Pancreas (tissue), 10 donors: ENCODE measurements at regions not wholly inside any gene's neighbourhood (a gene's known extent, or its start where the extent isn't known, plus 50 kb on each side); places are given as distances from the start of the nearest gene placed in this dataset.

Experiments
- ATAC-seq, 4 donors: fragments of 200-7000 bp; cut with Tn5 transposase; one replicate each; pipeline versions ENCODE4 v1.8.0 to v1.9.1; 2020; ENCODE audit warnings: mild to moderate bottlenecking in 4 of 4, moderate library complexity in 4 of 4
- DNase-seq, 6 donors: peaks; one replicate each; pipeline ENCODE4 v3.0.0-alpha.2; 2020
- FAIRE-seq: peaks from 2 replicates; lab custom pipeline; 2012; peaks lifted over from hg19 to GRCh38; lab: Jason Lieb, UNC
- H3K27ac ChIP-seq, 4 donors: fragments of 200-600 bp; sonication (generic); 1 replicate in 3 of 4; 2 replicates in 1 of 4; pipeline versions ENCODE4 v1.5.0 to v1.8.0; 2020
- H3K27me3 ChIP-seq, 4 donors: fragments of 200-600 bp; one replicate each; pipeline ENCODE4 v1.8.0; 2021
- H3K36me3 ChIP-seq, 3 donors: fragments of 200-600 bp; sonication (generic) in 1 of 3; one replicate each; pipeline versions ENCODE4 v1.5.0 to v1.8.0; 2020 to 2021
- H3K4me1 ChIP-seq, 3 donors: fragments of 200-600 bp; one replicate each; pipeline ENCODE4 v1.8.0; 2021
- H3K4me3 ChIP-seq, 4 donors: fragments of 200-600 bp; sonication (generic) in 2 of 4; one replicate each; pipeline versions ENCODE4 v1.5.0 to v1.8.0; 2020 to 2021
- H3K9me3 ChIP-seq, 4 donors: fragments of 200-600 bp; one replicate each; pipeline ENCODE4 v1.8.0; 2021
- WGBS, 2 donors: extraction: QIAGEN DNeasy Blood & Tissue Kit; methylation state at CpG; one replicate each; pipeline ENCODE4 v1.1.7; 2013; 5-methylcytosine and 5-hydroxymethylcytosine counted together
- intact Hi-C, 3 donors: fragments of 100-400 bp; cut with DNase I; formaldehyde crosslinking; loops; one replicate each; pipeline versions ENCODE4 v1.11.1 to v1.14.2; 2022
- TF ChIP-seq, protein P1 (sequence below), 4 donors: fragments of 200-600 bp; sonication (generic) in 3 of 4; IDR thresholded peaks; one replicate each; pipeline versions ENCODE4 v1.5.0 to v1.8.0; 2021; ENCODE audit warnings: antibody characterized with exemption in 4 of 4
- donor health status: healthy with polysubstance abuse.
- donor health status: DM: no; HTN: no; CAD: no; lungs with moderate emphysema.
- donor health status: DM: no; HTN: no; CAD: no.
- donor health status: control.
- donor health status: control.
- donor health status: Bipolar disorder and iron deficiency.
- donor health status: DM: yes; HTN: yes; CAD: no.
- donor health status: DM: no; HTN: no; CAD: no.
- donor health status: DM: no; HTN: no; CAD: no.
- donor health status: DM: yes; HTN: yes; CAD: no.

DNA sequence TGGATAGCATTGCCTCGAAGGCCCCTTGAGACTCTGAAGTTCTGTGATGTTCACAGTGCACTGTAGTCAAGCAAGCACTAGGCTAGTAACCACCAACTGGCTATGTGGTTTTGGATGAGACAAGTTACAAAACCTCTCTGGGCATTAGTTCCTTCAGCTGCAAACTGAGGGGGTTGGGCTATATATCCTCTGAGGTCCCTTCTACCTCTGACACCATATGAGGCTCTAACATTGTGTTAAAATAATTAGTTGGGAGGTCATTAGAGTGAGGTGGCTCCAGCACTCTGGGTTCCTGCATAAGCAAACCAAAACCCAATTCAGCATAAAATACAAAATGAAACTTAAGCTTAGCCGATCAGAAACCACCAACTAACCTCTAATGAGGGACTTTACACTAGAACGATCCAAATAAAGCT, 209.5 kb upstream of the LRRN1 start:
- Histone ChIP-seq H3K36me3 (no peaks in the 10 kb centered on the region), H3K9me3 (no peaks in the 10 kb centered on the region), H3K4me1 (no peaks in the 10 kb centered on the region), H3K4me3 (no peak overlapping the region), H3K27ac (no peak overlapping the region), H3K27me3 (no peaks in the 10 kb centered on the region)
- no peak for ATAC-seq
- WGBS, 2 donors: 67 to 80% methylated on average over 3 of the region's 3 CpGs
- intact Hi-C loops: no loop called here
- TF ChIP-seq, protein P1, sequence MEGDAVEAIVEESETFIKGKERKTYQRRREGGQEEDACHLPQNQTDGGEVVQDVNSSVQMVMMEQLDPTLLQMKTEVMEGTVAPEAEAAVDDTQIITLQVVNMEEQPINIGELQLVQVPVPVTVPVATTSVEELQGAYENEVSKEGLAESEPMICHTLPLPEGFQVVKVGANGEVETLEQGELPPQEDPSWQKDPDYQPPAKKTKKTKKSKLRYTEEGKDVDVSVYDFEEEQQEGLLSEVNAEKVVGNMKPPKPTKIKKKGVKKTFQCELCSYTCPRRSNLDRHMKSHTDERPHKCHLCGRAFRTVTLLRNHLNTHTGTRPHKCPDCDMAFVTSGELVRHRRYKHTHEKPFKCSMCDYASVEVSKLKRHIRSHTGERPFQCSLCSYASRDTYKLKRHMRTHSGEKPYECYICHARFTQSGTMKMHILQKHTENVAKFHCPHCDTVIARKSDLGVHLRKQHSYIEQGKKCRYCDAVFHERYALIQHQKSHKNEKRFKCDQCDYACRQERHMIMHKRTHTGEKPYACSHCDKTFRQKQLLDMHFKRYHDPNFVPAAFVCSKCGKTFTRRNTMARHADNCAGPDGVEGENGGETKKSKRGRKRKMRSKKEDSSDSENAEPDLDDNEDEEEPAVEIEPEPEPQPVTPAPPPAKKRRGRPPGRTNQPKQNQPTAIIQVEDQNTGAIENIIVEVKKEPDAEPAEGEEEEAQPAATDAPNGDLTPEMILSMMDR (IDR thresholded peaks at IDR 0.05): no peak
- no peak for DNase-seq
- FAIRE-seq: no peak

DNA sequence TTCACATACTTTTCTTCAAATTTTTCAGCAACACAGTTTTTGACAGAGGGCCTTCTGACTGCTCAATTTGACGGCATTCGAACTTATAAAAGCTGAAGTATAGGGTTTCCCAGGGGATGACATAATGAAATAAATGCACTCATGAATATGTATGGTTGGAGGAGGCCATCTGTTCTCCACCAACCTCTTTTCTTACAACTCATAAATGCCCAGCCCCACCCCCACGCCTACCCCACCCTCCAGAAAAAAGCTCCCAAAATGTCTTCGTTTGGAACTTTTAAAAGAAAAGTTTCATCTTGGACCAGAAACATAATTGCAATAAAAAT, 211.6 kb upstream of the LRRN1 start:
- intact Hi-C loops: no loop called here
- Histone ChIP-seq H3K4me3 (no peak overlapping the region), H3K27me3 (no peaks in the 10 kb centered on the region), H3K27ac (no peak overlapping the region), H3K36me3 (no peaks in the 10 kb centered on the region), H3K9me3 (no peaks in the 10 kb centered on the region), H3K4me1 (no peaks in the 10 kb centered on the region)
- no peak for DNase-seq
- TF ChIP-seq, protein P1 (IDR thresholded peaks at IDR 0.05): no peak
- FAIRE-seq: no peak
- 53 to 54% methylated on average over 4 of the region's 4 CpGs for WGBS, 2 donors
- no peak for ATAC-seq

- no peak for ATAC-seq
- no peak overlapping the region for H3K27ac ChIP-seq
- WGBS, 2 donors: 31 to 46% methylated on average over 8 of the region's 8 CpGs
- H3K27me3 ChIP-seq: no peaks in the 10 kb centered on the region
- intact Hi-C loops: no loop called here
- no peaks in the 10 kb centered on the region for H3K9me3 ChIP-seq
- no peaks in the 10 kb centered on the region for H3K36me3 ChIP-seq
- no peak for FAIRE-seq
- H3K4me1 ChIP-seq: no peaks in the 10 kb centered on the region
- TF ChIP-seq, protein P1 (IDR thresholded peaks at IDR 0.05): no peak
- no peak for DNase-seq
- H3K4me3 ChIP-seq: no peak overlapping the region
Observed at GRCh38 chr3:3586843-3587646, 212.2 kb upstream of the LRRN1 start.

GRCh38 chr3:3586336-3586735, 212.9 kb upstream of the LRRN1 start:
- TF ChIP-seq, protein P1 (IDR thresholded peaks at IDR 0.05): no peak
- Histone ChIP-seq H3K4me1 (no peaks in the 10 kb centered on the region), H3K27me3 (no peaks in the 10 kb centered on the region), H3K27ac (no peak overlapping the region), H3K9me3 (no peaks in the 10 kb centered on the region), H3K36me3 (no peaks in the 10 kb centered on the region), H3K4me3 (no peak overlapping the region)
- WGBS, 2 donors: 74 to 85% methylated on average over 3 of the region's 3 CpGs
- DNase-seq: no peak
- no peak for ATAC-seq
- no peak for FAIRE-seq
- intact Hi-C loops: no loop called here

GRCh38 chr3:3579658-3580057, 219.6 kb upstream of the LRRN1 start:
- DNase-seq (no peak), ATAC-seq (no peak), FAIRE-seq (no peak)
- H3K9me3 ChIP-seq: no peaks in the 10 kb centered on the region
- 77 to 91% methylated on average over 2 of the region's 2 CpGs for WGBS, 2 donors
- TF ChIP-seq, protein P1 (IDR thresholded peaks at IDR 0.05): no peak
- H3K36me3 ChIP-seq: no peaks in the 10 kb centered on the region
- no peak overlapping the region for H3K4me3 ChIP-seq
- no peaks in the 10 kb centered on the region for H3K4me1 ChIP-seq
- no peaks in the 10 kb centered on the region for H3K27me3 ChIP-seq
- intact Hi-C loops: no loop called here
- no peak overlapping the region for H3K27ac ChIP-seq
